Muscle layer of duodenum (tissue), 2 donors: ENCODE measurements at regions not wholly inside any gene's neighbourhood (a gene's known extent, or its start where the extent isn't known, plus 50 kb on each side); places are given as distances from the start of the nearest gene placed in this dataset.

ENCODE experiments used
- H3K27ac ChIP-seq: one replicate; pipeline ENCODE4 v1.7.0; 2013; ENCODE audit warnings: mild to moderate bottlenecking, low read length
- H3K27me3 ChIP-seq: one replicate; pipeline ENCODE4 v1.7.0; 2013; ENCODE audit warnings: low read depth, mild to moderate bottlenecking, control low read depth, low read length
- H3K36me3 ChIP-seq, 2 donors: one replicate each; pipeline ENCODE4 v1.7.0; 2013; ENCODE audit warnings: low read length in 2 of 2, control low read depth in 1 of 2, mild to moderate bottlenecking in 1 of 2; ENCODE audit not compliant: insufficient read depth in 2 of 2, control insufficient read depth in 1 of 2
- H3K4me1 ChIP-seq, 2 donors: one replicate each; pipeline ENCODE4 v1.7.0; 2013; ENCODE audit warnings: low read length in 2 of 2, mild to moderate bottlenecking in 2 of 2, control low read depth in 1 of 2, moderate library complexity in 1 of 2; ENCODE audit not compliant: insufficient read depth in 2 of 2, control insufficient read depth in 1 of 2
- H3K4me3 ChIP-seq, 2 donors: one replicate each; pipeline ENCODE4 v1.7.0; 2013; ENCODE audit warnings: low read length in 2 of 2, low read depth in 1 of 2, mild to moderate bottlenecking in 1 of 2
- H3K9me3 ChIP-seq, 2 donors: one replicate each; pipeline ENCODE4 v1.7.0; 2013; ENCODE audit warnings: low read length in 2 of 2, control low read depth in 1 of 2, mild to moderate bottlenecking in 1 of 2; ENCODE audit not compliant: control insufficient read depth in 1 of 2
- donor health status: healthy.

- Histone ChIP-seq H3K27me3 (no peaks in the 10 kb centered on the region), H3K4me1 (peaks cover 0 to 5% of the 10 kb centered on the region in 2 donors), H3K4me3 (no peak overlapping the region), H3K9me3 (no peaks in the 10 kb centered on the region), H3K36me3 (no peaks in the 10 kb centered on the region), H3K27ac (no peak overlapping the region)
Observed at GRCh38 chr5:135112008-135112725, 78.1 kb upstream of the PITX1 start.

DNA sequence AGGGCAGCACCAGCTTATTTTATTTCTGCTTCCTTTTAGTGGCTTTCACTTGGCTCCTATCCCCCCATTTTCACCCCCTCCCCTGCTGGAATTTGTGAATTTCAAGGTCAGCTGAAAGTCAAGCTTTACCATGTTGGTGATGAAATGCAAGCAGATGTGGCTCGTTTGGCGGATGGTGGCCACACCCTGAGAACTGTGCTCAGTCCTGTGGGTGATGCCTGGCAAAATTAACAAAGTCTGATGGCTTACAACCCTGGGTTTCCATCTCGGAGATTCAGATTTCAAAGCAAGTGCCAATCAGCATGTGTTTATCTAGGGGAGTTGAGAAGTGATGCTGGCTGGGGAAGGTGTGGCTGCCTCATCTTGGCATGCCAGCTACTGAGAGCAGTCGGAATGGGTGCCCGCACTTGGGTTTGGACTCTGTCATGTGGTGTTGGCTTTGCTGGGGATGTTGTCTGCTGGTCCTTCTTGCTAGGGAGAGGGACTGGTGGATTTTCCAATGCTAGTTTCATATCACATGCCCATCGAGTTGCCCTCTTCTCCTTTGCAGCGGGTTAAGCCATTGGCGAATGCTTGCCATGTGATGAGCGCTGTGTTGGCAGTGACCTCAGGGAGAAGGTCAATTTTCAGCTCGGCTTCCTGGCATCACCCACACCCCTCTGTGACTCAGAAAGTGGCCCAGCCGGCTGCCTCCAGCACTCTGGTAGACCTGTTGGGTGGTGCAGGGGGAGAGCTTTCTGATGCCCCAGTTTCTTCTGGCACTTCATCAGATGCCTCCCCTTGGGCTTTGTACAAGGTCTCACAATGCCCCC is 77.0 kb upstream of the PITX1 start:
- no peaks in the 10 kb centered on the region for H3K27me3 ChIP-seq

DNA sequence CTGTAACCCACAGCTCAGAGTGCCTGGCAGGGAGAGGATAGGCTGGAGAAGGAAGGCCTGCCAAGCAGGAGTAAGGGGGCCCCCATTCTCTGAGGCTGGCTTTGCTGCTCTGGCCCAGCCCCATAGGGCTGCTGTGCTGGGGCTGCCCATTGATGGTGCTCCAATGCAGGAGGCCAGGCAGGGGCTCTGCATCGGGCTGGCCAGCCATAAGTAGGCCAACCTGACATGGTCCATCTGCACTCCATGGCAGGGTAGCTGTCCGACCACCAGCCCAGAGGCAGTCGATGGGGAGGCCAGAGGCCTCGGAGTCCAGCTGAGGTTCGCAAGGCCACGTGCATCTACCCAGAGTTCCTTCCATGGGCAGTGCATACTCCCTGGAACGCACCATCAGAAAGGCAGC is 75.0 kb upstream of the PITX1 start:
- H3K27me3 ChIP-seq: no peaks in the 10 kb centered on the region
- H3K27ac ChIP-seq: no peak overlapping the region
- H3K4me3 ChIP-seq: no peak overlapping the region
- H3K9me3 ChIP-seq: no peaks in the 10 kb centered on the region
- H3K4me1 ChIP-seq: peaks cover 0 to 5% of the 10 kb centered on the region in 2 donors
- no peaks in the 10 kb centered on the region for H3K36me3 ChIP-seq

More for the DNA sequence above, 77.0 kb upstream of the PITX1 start:
- no peak overlapping the region for H3K4me3 ChIP-seq
- no peak overlapping the region for H3K27ac ChIP-seq
- no peaks in the 10 kb centered on the region for H3K36me3 ChIP-seq
- H3K9me3 ChIP-seq: no peaks in the 10 kb centered on the region
- peaks cover 0 to 5% of the 10 kb centered on the region in 2 donors for H3K4me1 ChIP-seq

DNA sequence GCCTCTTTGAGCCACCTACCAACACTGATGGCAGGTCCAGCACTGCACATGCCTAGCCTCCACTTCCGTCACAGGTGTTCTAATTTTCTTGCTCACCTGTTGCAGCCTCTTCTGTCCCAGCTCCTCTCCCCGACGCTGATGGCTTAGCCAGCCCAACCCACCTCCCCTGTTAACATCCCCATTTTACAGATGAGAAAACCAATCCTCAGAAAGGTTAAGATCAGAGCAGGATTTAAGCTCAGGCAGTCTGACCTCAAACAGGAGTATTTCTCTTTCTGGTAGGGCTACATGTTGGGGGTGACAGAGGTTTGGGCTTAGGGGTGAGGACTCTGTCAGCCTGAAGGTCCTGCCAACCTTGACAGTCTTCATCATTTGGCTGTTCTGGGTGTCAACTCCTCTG is 74.5 kb upstream of the PITX1 start:
- H3K4me3 ChIP-seq: no peak overlapping the region
- H3K36me3 ChIP-seq: no peaks in the 10 kb centered on the region
- no peaks in the 10 kb centered on the region for H3K9me3 ChIP-seq
- no peaks in the 10 kb centered on the region for H3K27me3 ChIP-seq
- H3K4me1 ChIP-seq: peaks cover 0 to 5% of the 10 kb centered on the region in 2 donors
- no peak overlapping the region for H3K27ac ChIP-seq

DNA sequence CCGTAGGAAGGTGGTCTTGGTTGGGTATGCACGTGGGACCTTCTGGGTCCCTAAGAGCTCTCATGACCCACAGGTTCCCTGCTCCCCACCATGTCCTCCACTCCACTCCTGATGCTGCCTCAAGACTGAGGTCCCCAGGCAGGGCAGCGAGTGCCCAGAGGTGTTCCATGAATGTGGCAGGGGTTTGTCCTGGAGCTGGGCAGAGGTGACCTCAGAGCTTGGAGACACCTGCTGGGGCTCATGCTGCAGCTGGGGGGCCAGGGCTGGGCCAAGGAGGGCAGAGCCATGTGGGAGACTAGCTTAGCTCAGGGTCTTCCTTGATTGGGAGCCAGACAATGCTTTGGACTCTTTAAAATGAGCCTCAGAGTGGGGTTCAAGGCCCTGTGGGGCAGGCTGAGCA is 74.0 kb upstream of the PITX1 start:
- H3K27me3 ChIP-seq: no peaks in the 10 kb centered on the region
- H3K36me3 ChIP-seq: no peaks in the 10 kb centered on the region
- no peaks in the 10 kb centered on the region for H3K9me3 ChIP-seq
- H3K4me3 ChIP-seq: no peak overlapping the region
- peaks cover 0 to 5% of the 10 kb centered on the region in 2 donors for H3K4me1 ChIP-seq
- no peak overlapping the region for H3K27ac ChIP-seq

GRCh38 chr5:135106610-135107471 is 72.8 kb upstream of the PITX1 start:
- no peaks in the 10 kb centered on the region for H3K36me3 ChIP-seq
- no peaks in the 10 kb centered on the region for H3K9me3 ChIP-seq
- no peak overlapping the region for H3K27ac ChIP-seq
- no peaks in the 10 kb centered on the region for H3K4me1 ChIP-seq
- H3K27me3 ChIP-seq: no peaks in the 10 kb centered on the region
- H3K4me3 ChIP-seq: no peak overlapping the region

- Histone ChIP-seq H3K36me3 (no peaks in the 10 kb centered on the region), H3K27ac (no peak overlapping the region), H3K27me3 (no peaks in the 10 kb centered on the region), H3K9me3 (no peaks in the 10 kb centered on the region), H3K4me3 (no peak overlapping the region), H3K4me1 (no peaks in the 10 kb centered on the region)
Observed at GRCh38 chr5:135106136-135106535, 72.1 kb upstream of the PITX1 start.

GRCh38 chr5:135105105-135105484 is 71.1 kb upstream of the PITX1 start:
- Histone ChIP-seq H3K27ac (no peak overlapping the region), H3K4me3 (no peak overlapping the region), H3K36me3 (no peaks in the 10 kb centered on the region), H3K9me3 (no peaks in the 10 kb centered on the region), H3K27me3 (no peaks in the 10 kb centered on the region), H3K4me1 (no peaks in the 10 kb centered on the region)

DNA sequence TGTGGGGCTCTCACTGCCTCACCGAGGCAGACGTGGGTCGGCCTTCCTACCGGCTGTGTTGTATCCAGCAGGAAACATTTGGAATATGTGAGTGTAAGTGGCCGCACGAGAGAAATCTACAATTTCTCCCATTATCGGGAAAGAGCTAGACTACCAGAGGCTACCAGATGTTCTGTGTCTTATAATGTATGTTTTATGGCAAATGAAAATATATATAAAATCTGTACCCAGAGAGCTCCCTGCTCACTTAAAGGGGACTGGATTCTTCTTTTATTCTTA is 69.5 kb upstream of the PITX1 start:
- Histone ChIP-seq H3K4me3 (no peak overlapping the region), H3K9me3 (no peaks in the 10 kb centered on the region), H3K4me1 (no peaks in the 10 kb centered on the region)

DNA sequence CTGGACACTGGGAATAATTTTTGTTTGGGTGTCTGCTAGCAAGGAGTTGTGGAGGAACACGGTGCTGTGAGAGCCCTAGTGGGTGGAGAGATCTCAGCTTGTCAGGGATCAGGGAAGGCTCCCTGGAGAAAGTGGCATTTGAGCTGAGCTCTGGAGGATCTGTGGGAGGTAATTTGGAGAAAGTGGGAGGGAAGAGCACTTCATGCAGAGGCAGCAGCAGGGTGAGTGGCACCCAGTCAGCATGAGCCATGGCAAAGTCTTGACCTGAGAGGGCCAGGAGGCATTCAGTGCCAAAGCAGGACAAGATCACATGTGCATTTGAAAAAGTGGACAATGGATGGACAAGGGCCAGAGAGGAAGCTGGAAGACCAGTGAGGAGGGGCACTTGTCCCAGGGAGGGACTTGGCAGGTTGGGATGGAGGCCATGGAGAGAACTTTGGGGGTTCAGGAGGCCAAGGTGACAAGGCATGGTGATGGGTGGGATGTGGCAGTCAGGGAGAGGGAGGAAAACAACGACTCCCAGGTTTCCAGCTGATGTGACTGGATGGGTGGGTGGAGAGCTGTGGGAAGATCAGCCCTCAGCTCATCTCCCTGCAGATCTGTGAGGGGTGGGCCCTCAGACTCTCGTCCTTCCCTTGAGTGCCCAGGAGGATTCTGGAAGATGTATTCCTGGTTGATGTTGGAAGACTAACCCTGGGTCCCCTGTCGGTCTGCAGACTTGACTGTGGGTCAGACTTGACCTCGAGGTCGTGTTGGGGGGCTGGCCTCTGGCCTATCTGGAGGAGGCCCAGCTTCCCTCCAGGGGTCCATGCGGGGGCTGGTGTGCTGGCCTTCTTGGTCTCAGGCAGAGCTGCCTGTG is 68.9 kb upstream of the PITX1 start:
- H3K27me3 ChIP-seq: no peaks in the 10 kb centered on the region
- no peaks in the 10 kb centered on the region for H3K36me3 ChIP-seq
- no peaks in the 10 kb centered on the region for H3K4me1 ChIP-seq
- H3K4me3 ChIP-seq: no peak overlapping the region
- no peaks in the 10 kb centered on the region for H3K9me3 ChIP-seq
- no peak overlapping the region for H3K27ac ChIP-seq

More for the DNA sequence above, 69.5 kb upstream of the PITX1 start:
- Histone ChIP-seq H3K36me3 (no peaks in the 10 kb centered on the region), H3K27me3 (no peaks in the 10 kb centered on the region), H3K27ac (no peak overlapping the region)
